HFF-Myc (cell line): ENCODE measurements at regions not wholly inside any gene's neighbourhood (a gene's known extent, or its start where the extent isn't known, plus 50 kb on each side); places are given as distances from the start of the nearest gene placed in this dataset.

ENCODE experiments used
- DNase-seq: peaks from one replicate; pipeline ENCODE4 v3.0.0-alpha.2; 2011; ENCODE audit warnings: low read depth; ENCODE audit errors: extremely low read depth
- H3K4me3 ChIP-seq: replicated peaks from 2 replicates; pipeline ENCODE4 v1.5.1; 2011; ENCODE audit warnings: low read depth, mild to moderate bottlenecking, control low read depth, low read length
- CTCF ChIP-seq: IDR thresholded peaks from 2 replicates; pipeline ENCODE4 v1.5.1; 2012; ENCODE audit warnings: mild to moderate bottlenecking, low read depth, low read length, control low read depth; ENCODE audit errors: missing control alignments

- H3K4me3 ChIP-seq, result no peak overlapping the region
- no peak for TF ChIP-seq CTCF
- DNase-seq, result no peak
Measured at GRCh38 chr14:40133463-40133862, 701.2 kb upstream of the FBXO33 start.

DNA sequence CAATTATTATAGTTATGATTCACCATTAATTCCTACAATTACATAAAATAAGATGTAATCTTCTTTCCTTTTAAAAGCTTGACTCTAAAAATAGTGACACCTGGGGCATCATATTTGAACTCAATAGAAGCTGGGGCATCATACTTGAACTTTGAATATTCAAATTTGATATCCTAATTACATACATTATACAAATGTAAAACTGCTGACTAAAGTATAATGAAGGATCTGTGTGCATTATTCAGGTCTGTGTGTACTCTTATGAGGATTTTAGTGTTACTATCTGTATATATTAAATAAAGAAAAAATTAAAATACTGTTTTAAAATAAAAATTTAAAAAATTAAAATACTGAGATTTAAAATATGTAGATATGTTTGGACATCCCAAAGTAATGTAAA, 696.9 kb upstream of the FBXO33 start:
- DNase-seq, result no peak
- TF ChIP-seq CTCF, result no peak
- H3K4me3 ChIP-seq, result no peak overlapping the region

GRCh38 chr14:40123816-40124215, 691.6 kb upstream of the FBXO33 start:
- TF ChIP-seq CTCF, result no peak
- no peak for DNase-seq
- no peak overlapping the region for H3K4me3 ChIP-seq

GRCh38 chr14:40122968-40123648, 690.9 kb upstream of the FBXO33 start:
- no peak overlapping the region for H3K4me3 ChIP-seq
- no peak for TF ChIP-seq CTCF
- DNase-seq, result no peak

DNA sequence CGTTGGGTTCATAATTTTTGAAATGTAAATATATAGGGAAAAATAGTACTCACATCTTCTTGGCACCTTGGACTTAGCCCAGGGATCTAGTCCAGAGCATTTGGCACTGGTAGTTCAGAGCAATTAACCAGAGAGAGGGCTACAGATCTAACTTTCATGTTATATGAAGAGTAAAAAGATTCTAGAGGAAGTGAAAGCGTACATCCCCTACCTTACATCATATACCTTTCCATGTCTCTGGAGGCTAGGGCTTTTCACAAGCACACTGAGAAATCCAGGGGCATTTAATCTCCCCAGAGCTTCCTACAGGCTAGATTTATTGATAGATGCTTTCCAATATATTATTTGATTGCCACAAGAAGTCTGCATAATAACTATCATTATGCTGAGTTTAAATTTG, 687.5 kb upstream of the FBXO33 start:
- no peak overlapping the region for H3K4me3 ChIP-seq
- DNase-seq, result no peak
- TF ChIP-seq CTCF, result no peak

DNA sequence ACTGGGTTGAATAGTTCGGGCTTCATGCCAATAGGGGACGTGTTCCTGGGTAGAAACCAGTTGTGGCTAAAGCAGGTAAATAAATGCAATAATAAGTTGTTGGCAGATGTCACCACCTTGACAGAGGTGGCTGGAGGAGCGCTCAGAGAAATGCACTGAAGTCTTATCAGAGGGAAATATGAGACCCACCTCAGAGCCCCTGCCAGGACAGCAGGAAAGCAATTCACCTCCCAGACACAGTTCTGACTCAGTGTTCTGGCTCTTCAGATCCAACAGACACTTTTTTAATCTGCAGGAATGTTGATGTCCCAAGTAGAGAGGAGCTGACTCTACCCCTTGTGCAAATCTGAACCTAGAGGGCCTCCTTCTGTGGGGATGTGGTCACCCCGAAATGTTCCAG, 687.1 kb upstream of the FBXO33 start:
- no peak for DNase-seq
- TF ChIP-seq CTCF, result no peak
- no peak overlapping the region for H3K4me3 ChIP-seq

DNA sequence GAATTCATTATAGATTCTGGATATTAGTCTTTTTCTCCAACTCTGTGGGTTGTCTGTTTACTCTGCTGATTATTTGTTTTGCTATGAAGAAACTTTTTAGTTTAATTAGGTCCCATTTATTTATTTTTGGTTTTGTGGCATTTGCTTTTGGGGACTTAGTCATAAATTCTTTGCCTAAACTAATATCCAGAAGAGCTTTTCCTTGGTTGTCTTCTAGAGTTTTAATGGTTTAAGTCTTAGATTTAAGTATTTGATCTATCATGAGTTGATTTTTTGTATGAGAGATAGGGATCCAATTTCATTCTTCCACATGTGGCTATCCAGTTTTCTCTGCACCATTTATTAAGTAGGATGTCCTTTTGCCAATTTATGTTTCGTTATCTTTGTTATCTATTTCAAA, 683.4 kb upstream of the FBXO33 start:
- H3K4me3 ChIP-seq, result no peak overlapping the region
- no peak for DNase-seq
- TF ChIP-seq CTCF, result no peak
